GM20431 (cell line): ENCODE measurements at regions not wholly inside any gene's neighbourhood (a gene's known extent, or its start where the extent isn't known, plus 50 kb on each side); places are given as distances from the start of the nearest gene placed in this dataset.
"Not testable (repeated sequence)": the region's sequence is repeated elsewhere in the genome, so short reads cannot be mapped to it uniquely, and the experiment has no call there.

Experiments used
- in situ Hi-C: fragments of 300-500 bp; cut with MseI, MboI; formaldehyde crosslinking; loops from one replicate; pipeline ENCODE4 v1.15.0; 2020; ENCODE audit warnings: low sequenced_read_pairs; ENCODE audit not compliant: unreplicated experiment

DNA sequence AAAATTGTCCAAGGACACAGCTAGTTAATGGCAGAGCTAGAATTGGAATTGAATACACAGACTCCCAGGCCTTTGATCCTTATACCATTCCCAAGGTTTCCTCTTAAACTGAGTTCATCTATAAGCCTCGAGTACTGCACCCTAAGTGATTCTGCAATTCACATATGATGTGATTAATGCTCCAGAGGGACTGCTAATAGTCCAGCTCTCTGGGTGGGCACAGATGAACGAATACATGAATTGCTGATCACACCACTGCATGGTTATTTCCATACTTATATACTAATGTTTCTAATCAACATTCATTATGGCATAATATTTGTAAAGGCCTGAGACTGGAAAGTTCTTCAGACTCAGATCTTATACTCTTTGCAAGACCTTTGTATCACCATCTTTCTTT lies 101.8 kb downstream of the NUFIP1 start:
- in situ Hi-C loops = no loop called here

GRCh38 chr13:44884076-44884729 lies 105.1 kb downstream of the NUFIP1 start:
- in situ Hi-C loops = no loop called here

- in situ Hi-C loops = loop anchor here (5.0 kb wide), 1 partner anchor 397 kb away; no protein-coding TSS in a partner anchor
Observed at GRCh38 chr13:44879452-44880058, 109.7 kb downstream of the NUFIP1 start.

GRCh38 chr13:44876782-44877324 lies 112.4 kb downstream of the NUFIP1 start:
- in situ Hi-C loops = loop anchor here (5.0 kb wide), 1 partner anchor 395 kb away; no protein-coding TSS in a partner anchor

- in situ Hi-C loops = loop anchor here (5.0 kb wide), 1 partner anchor 393 kb away; no protein-coding TSS in a partner anchor
Observed at GRCh38 chr13:44874886-44875630, 114.2 kb downstream of the NUFIP1 start.

- in situ Hi-C loops = no loop called here
Observed at GRCh38 chr13:44874176-44874575, 115.1 kb downstream of the NUFIP1 start.

- in situ Hi-C loops = no loop called here
Observed at GRCh38 chr13:44873461-44873860, 115.8 kb downstream of the NUFIP1 start.

DNA sequence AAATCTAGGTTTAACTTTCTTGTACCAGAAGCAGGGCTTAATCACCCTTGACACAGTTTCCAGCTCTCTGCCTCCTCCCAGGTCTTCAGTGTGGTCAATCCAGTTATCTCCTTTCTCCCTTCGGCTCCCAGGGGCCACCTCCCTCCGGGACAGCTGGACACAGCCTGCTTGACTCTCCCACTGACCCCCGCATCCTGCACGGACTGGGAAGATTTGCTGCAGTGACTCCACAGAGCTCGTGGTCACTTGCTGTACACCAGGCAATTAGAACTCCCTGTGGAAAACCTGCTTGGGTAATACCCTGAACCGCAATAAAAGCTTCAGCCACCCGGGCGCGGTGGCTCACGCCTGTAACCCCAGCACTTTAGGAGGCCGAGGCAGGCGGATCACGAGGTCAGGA lies 116.5 kb downstream of the NUFIP1 start:
- in situ Hi-C loops = no loop called here

GRCh38 chr13:44870456-44870929 lies 118.8 kb downstream of the NUFIP1 start:
- in situ Hi-C loops = no loop called here

DNA sequence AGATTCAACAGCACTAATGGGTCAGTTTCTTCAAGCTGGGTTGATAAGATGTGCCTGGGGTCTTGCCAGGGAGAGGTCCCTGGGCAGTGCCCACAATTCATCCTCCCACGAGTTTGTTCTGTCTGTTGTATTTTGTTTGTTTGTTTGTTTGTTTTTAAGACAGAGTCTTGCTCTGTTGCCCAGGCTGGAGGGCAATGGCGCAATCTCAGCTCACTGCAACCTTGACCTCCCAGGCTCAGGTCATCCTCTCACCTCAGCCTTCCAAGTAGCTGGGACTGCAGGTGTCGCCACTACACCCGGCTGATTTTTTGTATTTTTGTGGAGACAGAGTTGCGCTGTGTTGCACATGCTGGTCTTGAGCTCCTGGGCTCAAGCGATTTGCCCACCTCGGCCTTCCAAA lies 120.1 kb downstream of the NUFIP1 start:
- in situ Hi-C loops = no loop called here

DNA sequence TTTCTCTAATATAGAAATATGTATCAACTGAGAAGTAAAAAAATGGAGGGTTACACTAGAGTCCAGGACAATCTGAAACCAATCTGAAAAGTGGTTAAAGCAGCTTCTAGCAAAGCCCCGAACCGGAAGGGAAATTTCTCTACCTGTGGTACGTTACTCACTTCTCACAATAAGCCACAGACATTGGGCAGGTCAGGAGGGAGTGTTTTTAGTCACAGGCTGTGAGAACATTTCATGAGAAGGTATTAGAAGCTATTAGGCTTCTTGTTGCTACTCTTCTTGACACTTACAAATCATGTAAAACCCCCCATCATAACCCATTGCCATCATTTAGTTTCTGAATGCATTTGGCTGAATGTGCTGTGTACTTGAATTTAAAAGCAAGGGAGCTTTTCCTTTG lies 120.9 kb downstream of the NUFIP1 start:
- in situ Hi-C loops = no loop called here

DNA sequence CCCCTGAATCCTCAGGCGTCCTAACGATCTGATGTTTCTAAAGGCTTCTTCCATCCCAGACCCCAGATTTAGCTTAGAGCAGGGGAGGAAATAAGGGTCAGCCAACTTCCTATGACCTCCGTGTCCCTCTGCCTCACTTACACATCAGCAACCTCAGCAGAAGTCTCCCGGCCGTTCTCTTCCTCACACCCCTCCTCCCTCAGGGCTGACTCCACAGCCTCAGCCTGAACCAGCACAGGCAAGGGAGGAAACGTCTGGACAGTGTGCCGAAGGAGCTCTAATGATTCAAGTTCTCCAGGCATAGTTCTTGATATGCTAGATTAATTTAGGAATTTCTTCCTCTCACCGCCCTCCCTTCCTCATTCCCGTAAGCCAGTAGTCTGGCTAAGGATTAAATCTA lies 121.4 kb downstream of the NUFIP1 start:
- in situ Hi-C loops = no loop called here

- in situ Hi-C loops = no loop called here
Observed at GRCh38 chr13:44866411-44866911, 122.8 kb downstream of the NUFIP1 start.

DNA sequence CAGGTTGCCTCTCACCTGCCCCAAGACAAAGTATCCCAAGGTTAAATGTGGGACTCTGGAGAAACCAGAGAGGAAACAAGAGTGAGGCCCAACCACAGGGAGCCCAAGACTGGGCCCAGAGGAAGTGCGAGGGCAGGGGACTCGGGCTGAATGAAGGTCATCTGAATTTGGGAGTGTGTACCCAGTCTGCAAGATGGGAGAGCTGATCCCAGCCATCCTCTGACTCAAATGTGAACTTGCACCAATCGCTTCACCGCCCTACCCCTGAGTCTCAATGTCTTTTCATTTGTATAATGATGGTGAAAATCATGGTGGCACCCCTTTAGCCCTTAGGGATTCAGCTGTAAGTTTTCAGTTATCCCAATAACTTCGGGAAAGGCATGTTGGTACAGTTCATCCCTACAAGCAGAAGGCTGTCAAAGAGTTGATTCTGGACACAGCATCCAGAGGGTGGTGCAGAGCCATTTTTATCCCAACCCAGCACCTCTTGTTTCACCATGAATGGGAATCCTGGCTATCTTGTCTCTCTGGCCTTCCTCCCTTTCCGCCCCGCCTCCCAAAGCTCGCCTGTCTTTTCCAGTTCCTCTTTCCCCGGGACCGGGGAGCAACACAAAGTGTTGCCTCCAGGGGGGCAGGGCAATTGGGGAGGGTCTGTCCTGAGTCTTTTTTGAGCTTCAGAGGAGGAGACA lies 123.4 kb downstream of the NUFIP1 start:
- in situ Hi-C loops = no loop called here

GRCh38 chr13:44863641-44864040 lies 125.6 kb downstream of the NUFIP1 start:
- in situ Hi-C loops = not testable (repeated sequence)

GRCh38 chr13:44860454-44860853 lies 128.8 kb downstream of the NUFIP1 start:
- in situ Hi-C loops = no loop called here

DNA sequence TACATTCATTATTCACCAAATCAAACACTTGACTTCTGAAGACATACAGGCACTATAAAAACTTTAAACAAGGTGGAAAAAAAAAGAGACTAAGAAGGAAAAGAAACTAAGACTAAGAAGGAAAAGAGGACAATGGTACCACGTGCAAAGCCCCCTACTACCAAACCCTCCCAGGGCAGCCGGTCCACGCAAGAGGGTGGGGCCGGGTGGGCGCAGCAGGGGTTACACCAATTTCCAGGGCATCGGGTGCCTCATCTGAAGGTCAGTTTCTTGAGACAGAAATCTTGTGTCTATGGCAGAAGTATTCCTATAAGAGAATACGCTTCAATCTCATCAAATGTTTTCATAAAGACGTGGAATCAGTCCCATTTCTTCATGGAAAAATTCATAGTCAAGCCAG lies 131.5 kb downstream of the NUFIP1 start:
- in situ Hi-C loops = no loop called here

DNA sequence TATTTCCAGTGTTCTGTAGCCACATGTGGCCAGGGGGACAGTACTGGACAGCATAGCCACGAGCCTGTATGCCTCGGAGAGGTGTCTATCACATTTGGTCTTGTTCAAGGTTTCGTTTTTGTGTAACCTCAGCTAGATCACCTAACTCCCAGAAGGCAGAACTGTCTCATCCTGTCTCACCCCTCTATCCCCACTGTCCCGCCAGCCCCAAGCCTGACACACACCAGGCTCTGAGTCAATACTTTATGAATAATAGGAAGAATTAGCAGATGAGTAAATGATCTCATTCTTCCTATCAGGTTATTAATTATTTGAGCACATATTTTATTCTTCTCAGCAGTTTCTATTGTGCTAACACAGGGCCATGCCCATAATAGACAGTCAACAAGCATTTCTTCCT lies 132.2 kb downstream of the NUFIP1 start:
- in situ Hi-C loops = no loop called here

GRCh38 chr13:44855860-44856259 lies 133.4 kb downstream of the NUFIP1 start:
- in situ Hi-C loops = no loop called here
